Activated T-cell treated with anti-CD3 and anti-CD28 coated beads for 24 hours (primary cell): ENCODE measurements at regions not wholly inside any gene's neighbourhood (a gene's known extent, or its start where the extent isn't known, plus 50 kb on each side); places are given as distances from the start of the nearest gene placed in this dataset.

Source experiments
- DNase-seq: peaks from one replicate; pipeline ENCODE4 v3.0.0-alpha.2; 2020; ENCODE audit warnings: low read depth

DNA sequence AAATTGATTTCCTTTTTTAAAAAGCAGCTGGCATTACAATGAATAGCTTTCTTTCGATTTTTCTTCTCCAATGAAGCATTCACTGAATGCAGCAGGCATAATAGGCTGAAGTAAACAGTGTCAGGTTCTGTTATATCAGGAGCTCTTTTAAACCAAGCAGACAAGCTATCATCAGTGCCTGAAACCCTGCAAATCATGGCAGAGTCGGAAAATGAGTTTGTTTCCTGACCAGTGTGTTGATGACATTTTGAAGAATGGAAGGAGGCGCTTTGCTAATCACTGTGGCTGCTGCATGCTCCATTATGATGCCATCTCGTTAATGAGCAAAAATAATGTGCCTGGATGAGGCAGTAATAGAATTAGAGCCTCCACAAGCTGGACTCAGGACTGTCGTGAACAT is 284.5 kb downstream of the ZNF608 start:
- no peak for DNase-seq

- no peak for DNase-seq
Observed at GRCh38 chr5:124461157-124461556, 285.3 kb downstream of the ZNF608 start.

- no peak for DNase-seq
Observed at GRCh38 chr5:124460642-124461041, 285.8 kb downstream of the ZNF608 start.

GRCh38 chr5:124459984-124460383 is 286.5 kb downstream of the ZNF608 start:
- DNase-seq: no peak

- no peak for DNase-seq
Observed at GRCh38 chr5:124457901-124458300, 288.5 kb downstream of the ZNF608 start.

- no peak for DNase-seq
Observed at GRCh38 chr5:124457101-124457500, 289.3 kb downstream of the ZNF608 start.

GRCh38 chr5:124456249-124456648 is 290.2 kb downstream of the ZNF608 start:
- no peak for DNase-seq

GRCh38 chr5:124454081-124454480 is 292.4 kb downstream of the ZNF608 start:
- DNase-seq: no peak

GRCh38 chr5:124453221-124454051 is 293.0 kb downstream of the ZNF608 start:
- no peak for DNase-seq

DNA sequence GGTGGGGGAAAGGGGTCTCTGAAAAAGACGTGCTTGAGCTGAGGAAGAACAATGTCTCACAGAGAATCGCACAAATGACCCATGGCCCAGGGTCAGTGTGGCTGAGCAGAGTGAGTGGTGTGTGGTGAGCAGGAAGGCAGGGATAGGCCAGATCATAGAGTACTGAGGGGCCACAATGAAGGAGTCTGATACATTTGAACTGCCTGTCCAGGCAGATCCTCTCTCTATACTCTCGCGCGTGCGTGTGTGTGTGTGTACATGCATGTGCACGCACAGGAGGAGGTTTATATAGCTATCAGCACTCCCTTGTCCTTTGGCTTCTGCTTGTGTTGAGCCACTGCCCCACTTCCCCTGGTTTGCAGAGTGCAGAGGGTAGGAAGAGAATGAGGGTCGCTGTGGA is 294.0 kb downstream of the ZNF608 start:
- no peak for DNase-seq

DNA sequence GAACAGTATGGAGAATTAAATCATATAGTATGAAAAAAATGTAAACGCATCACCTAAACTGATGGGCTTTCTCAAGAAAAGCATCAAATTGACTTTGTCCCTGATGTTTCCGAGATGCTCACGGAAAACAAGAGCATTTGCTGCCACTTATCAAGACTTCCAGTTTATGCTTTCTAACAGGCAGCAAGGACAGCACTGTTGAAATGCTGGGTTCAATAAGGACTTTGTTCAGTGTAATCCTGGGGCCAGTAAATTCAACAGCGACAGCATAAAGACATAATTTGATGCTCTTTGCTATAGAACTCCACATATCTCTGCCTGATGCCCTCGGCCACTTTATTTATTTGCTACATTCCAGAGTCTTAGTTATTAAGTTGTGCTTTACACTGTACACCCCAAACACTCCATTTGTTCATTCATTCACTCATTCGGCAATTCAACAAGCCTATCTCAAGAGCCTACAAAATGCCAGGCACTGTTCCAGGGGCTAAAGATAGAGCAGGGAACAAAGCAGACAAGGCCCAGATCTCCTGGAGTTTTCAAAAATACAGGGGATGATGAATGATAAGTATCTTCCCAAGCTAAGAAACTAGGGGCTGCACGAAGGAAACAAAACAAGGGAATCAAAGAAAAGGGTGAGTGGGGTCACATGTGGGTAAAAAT is 294.6 kb downstream of the ZNF608 start:
- no peak for DNase-seq

DNA sequence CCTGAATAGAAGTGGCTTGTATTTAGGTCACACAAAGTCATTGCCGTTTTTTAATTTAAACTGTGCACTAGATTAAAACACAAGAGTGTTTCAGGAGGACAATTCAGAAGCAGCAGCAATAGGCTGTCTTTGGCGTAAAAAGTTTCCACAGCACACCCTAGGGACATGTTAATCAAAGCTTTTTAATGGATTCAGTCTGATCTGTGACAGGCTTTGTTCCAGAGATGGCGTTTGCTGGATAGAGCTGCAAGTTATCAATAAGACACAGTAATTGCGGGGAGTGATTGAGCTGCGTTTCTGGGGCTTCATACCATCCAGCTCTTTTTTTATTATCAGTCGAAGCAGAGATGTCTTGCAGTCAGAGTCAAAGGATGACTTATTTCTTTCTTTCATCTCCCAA is 300.3 kb downstream of the ZNF608 start:
- DNase-seq: no peak

DNA sequence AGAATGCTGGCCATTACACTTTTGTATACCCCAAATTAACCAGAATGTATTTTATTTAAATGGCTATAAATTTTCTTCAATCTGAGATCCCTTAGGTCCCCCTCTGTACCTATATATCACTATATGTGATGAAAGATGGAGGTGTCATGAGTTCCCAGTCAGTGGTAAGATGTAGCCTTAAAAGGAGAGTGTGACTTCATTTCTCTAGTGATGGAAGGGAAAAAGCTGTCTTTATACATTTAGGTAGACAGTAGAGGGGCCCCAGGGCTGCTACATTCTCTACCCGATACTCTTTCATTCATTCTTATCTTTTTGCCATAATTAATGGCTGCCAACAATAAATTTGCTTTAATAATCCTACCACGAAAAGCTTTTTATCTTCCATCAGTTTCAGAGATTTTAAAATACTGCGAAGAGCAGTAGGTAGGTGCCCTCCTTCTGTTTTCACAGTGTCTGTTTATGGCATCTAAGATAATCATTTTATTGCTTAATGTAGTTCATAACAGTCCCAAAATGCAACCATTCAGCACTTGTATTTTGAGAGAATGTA is 301.3 kb downstream of the ZNF608 start:
- DNase-seq: no peak

- DNase-seq: no peak
Observed at GRCh38 chr5:124444147-124444775, 302.2 kb downstream of the ZNF608 start.

- no peak for DNase-seq
Observed at GRCh38 chr5:124440471-124440870, 306.0 kb downstream of the ZNF608 start.

DNA sequence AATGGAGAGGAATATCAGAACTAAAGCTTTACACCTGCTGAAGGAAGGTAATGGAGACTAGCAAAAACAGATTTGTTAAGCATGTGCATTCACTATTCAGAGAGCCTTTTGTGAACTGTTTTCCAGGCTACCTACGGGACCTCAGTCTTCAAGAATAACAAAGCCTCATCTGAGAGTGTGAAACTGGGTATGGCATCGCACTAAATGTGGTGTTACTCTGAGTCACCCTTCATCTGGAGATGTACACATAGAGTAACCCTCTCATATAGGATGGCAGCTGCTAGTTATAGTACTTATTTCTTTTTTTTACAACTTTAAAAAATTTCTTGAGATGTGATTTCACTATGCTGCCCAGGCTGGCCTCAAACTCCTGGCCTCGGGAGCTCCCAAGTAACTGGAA is 306.8 kb downstream of the ZNF608 start:
- no peak for DNase-seq

GRCh38 chr5:124438903-124439281 is 307.5 kb downstream of the ZNF608 start:
- DNase-seq: no peak

DNA sequence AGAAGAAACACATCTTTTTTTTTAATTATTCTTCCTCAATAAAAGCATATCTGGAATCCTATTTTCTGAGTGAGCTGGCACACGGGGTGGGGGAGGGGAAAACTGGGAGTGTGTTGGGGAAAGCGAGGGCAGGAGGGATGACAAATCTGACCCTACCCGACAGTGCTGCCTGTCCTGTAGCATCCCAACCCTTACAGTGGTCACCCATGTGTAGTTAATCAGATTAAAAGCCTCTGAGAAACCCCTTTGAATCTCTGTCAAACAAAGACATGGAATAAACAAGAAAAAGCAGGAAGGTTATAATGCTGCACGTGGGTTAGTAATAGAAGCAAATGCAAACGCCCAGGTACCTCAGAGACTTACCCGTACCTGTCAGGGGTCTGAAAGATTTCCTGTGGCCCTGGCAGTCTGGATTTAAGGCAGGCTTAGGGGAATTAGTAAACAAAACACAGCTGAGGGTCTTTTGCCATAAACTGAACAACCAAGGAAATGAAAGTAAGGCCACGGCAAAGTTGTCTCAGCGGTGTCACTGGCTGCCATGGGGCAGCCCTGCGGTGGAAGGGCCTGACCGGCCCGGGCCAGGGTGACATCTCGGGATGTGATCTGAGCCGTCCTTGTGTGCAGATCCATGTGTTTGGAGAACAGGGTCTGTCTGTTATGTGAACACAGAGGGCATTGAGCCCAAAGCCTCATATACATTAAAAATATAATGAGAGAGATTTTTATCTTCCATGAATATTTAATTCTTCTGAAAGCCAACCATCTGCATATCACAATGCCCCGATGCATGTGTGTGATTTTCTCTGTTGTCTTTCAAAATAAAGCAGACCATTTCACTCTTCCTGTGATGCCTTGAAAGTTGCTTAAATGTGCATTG is 308.2 kb downstream of the ZNF608 start:
- no peak for DNase-seq

DNA sequence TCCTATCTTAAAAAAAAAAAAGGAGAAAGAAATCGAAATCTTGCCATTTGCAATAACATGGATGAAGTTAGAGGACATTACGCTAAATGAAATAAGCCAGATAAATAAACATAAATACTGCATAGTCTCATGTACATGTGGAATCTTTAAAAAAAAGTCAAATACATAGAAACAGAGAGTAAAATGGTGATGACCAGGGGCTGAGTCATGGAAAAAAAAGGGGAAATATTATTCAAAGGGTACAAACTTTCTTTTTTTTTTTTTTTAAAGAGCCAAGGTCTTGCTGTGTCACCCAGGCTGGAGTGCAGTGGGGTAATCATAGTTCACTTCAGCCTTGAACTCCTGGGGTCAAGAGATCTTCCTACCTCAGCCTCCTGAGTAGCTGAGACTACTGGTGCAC is 310.1 kb downstream of the ZNF608 start:
- no peak for DNase-seq

DNA sequence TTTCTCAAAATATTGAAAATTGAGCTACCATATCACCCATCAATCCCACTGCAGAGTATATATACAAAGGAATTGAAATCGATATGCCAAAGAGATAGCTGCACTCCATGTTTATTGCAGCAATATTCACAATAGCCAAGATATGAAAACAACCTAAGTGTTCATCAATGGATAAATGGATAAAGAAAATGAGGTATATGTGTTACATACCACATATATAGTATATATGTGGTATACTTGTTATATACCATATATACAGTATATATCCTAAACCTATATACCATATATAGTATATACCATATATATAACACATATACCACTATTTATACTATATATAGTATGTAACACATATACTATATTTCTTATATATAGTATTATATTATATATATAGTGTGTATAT is 313.3 kb downstream of the ZNF608 start:
- DNase-seq: no peak

DNA sequence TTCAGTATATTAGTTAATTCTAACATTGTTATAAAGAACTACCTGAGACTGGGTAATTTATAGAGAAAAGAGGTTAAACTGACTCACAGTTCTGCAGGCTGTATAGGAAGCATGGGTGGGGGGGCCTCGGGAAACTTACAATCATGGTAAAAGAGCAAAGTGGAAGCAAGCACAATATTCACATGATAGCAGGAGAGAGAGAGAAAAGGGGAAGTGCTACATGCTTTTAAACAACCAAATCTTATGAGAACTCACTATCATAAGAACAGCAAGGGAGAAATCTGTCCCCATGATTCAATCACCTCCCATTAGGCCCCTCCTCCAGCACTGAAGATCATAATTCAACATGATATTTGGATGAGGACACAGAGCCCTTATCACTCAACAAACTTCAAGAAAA is 324.9 kb downstream of the ZNF608 start:
- no peak for DNase-seq

- no peak for DNase-seq
Observed at GRCh38 chr5:124420952-124421351, 325.5 kb downstream of the ZNF608 start.
